Endodermal cell (in vitro differentiated cells): ENCODE measurements at regions not wholly inside any gene's neighbourhood (a gene's known extent, or its start where the extent isn't known, plus 50 kb on each side); places are given as distances from the start of the nearest gene placed in this dataset.

Experiments
- DNase-seq: peaks from one replicate; pipeline ENCODE4 v3.0.0-alpha.2; 2017
- H3K27ac ChIP-seq: 2 replicates; pipeline ENCODE4 v1.5.1; 2013; ENCODE audit warnings: mild to moderate bottlenecking, low read depth, low read length, moderate library complexity
- H3K27me3 ChIP-seq: 2 replicates; pipeline ENCODE4 v1.6.1; 2013; ENCODE audit warnings: mild to moderate bottlenecking, low read length, moderate library complexity; ENCODE audit not compliant: insufficient read depth, control insufficient read depth, poor library complexity, severe bottlenecking
- H3K36me3 ChIP-seq: 2 replicates; pipeline ENCODE4 v1.7.0; 2013; ENCODE audit warnings: mild to moderate bottlenecking, low read length, moderate library complexity; ENCODE audit not compliant: control insufficient read depth, insufficient read depth
- H3K4me1 ChIP-seq: one replicate; pipeline ENCODE4 v1.7.0; 2013; ENCODE audit warnings: low read length; ENCODE audit not compliant: control insufficient read depth, insufficient read depth
- H3K4me3 ChIP-seq: 2 replicates; pipeline ENCODE4 v1.5.1; 2013; ENCODE audit warnings: mild to moderate bottlenecking, low read length, moderate library complexity
- H3K9ac ChIP-seq: 2 replicates; pipeline ENCODE4 v1.6.1; 2013; ENCODE audit warnings: mild to moderate bottlenecking, low read length, moderate library complexity; ENCODE audit not compliant: poor library complexity, severe bottlenecking; ENCODE audit errors: extremely low read depth
- H3K9me3 ChIP-seq: 2 replicates; pipeline ENCODE4 v1.6.1; 2013; ENCODE audit warnings: mild to moderate bottlenecking, low read length, moderate library complexity; ENCODE audit not compliant: control insufficient read depth
- H3K27ac Mint-ChIP-seq: 2 replicates; pipeline ENCODE4 v1.8.0; 2020; ENCODE audit warnings: mixed read lengths
- H3K27me3 Mint-ChIP-seq: 2 replicates; pipeline ENCODE4 v1.8.0; 2021; ENCODE audit warnings: mild to moderate bottlenecking, mixed read lengths; ENCODE audit not compliant: insufficient read depth
- H3K36me3 Mint-ChIP-seq: 2 replicates; pipeline ENCODE4 v1.8.0; 2020; ENCODE audit warnings: low read depth, mixed read lengths
- H3K4me1 Mint-ChIP-seq: 2 replicates; pipeline ENCODE4 v1.8.0; 2020; ENCODE audit warnings: mixed read lengths
- H3K4me3 Mint-ChIP-seq: 2 replicates; pipeline ENCODE4 v1.8.0; 2020; ENCODE audit warnings: mild to moderate bottlenecking, moderate library complexity, mixed read lengths
- H3K9me3 Mint-ChIP-seq: 2 replicates; pipeline ENCODE4 v1.8.0; 2020; ENCODE audit warnings: mild to moderate bottlenecking, mixed read lengths
- CTCF ChIP-seq: fragments of 200-600 bp; sonication (generic); conservative IDR thresholded peaks from 2 replicates; pipeline ENCODE4 v1.5.0; 2021; ENCODE audit warnings: antibody characterized with exemption, mild to moderate bottlenecking
- WGBS, 2 experiments: methylation state at CpG; one replicate each; pipeline versions ENCODE4 v1.1.5 to v1.1.7; 2013; ENCODE audit warnings: missing lambda C conversion rate in 2 of 2, mixed read lengths in 1 of 2; ENCODE audit not compliant: insufficient coverage in 1 of 2, insufficient read length in 1 of 2; 5-methylcytosine and 5-hydroxymethylcytosine counted together

DNA sequence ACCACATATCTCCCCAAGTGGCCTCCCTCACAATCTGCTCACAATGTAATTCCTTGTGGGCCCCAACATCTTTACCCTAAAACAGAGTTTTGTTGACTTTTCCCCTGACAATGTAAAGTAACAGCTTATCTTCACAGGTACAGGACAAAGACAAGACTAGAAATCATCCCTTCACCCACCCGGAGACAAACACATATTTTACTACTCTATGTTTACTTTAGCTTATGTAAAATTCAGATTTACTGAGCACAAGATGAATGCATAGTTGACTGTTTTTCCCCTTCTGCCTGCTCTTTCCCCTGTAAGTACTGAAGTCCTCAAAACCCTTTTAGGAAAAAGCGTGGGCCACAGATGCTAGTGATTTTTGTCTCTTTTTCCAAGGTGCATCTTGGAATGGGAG, 61.0 kb downstream of the RPP21 start:
- no peaks in the 10 kb centered on the region for H3K27me3 ChIP-seq
- no peak for TF ChIP-seq CTCF
- H3K4me1 Mint-ChIP-seq, result peaks cover 28% of the 10 kb centered on the region

DNA sequence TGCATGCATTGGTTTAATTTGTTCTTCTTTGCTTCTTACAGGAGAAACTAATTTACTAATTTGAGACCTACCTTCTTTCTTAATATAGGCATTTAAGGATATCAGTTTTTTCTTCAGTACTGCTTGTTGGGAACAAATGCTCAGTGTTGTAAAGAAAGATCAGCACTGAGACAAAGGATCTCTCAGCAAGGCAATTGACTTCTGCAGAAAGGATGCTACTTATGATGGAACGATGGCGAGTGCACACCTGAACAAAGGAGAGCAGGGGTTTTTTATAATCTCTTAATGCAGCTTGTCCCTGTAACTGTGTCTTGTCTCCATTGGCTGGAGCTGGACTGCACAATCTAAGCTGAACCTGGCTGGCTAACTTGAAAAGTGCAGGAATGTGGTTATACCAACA, 64.2 kb downstream of the RPP21 start:
- H3K36me3 ChIP-seq, result no peaks in the 10 kb centered on the region
- peaks cover 18% of the 10 kb centered on the region for H3K27me3 ChIP-seq
- H3K27ac ChIP-seq, result no peak overlapping the region
- H3K4me1 ChIP-seq, result no peaks in the 10 kb centered on the region
- H3K36me3 Mint-ChIP-seq, result peaks cover 5% of the 10 kb centered on the region
- no peak overlapping the region for H3K4me3 ChIP-seq
- H3K4me1 Mint-ChIP-seq, result peaks cover 27% of the 10 kb centered on the region
- H3K9ac ChIP-seq, result no peak overlapping the region
- H3K9me3 ChIP-seq, result peaks cover 25% of the 10 kb centered on the region
- 94 to 100% methylated on average over 2 of the region's 2 CpGs for WGBS, 2 experiments
- no peak for TF ChIP-seq CTCF
- no peak overlapping the region for H3K27ac Mint-ChIP-seq
- H3K9me3 Mint-ChIP-seq, result peaks cover 21% of the 10 kb centered on the region
- DNase-seq, result no peak
- H3K4me3 Mint-ChIP-seq, result no peak overlapping the region
- peaks cover 56% of the 10 kb centered on the region for H3K27me3 Mint-ChIP-seq

More for the DNA sequence above, 61.0 kb downstream of the RPP21 start:
- H3K4me3 ChIP-seq, result no peak overlapping the region
- no peak overlapping the region for H3K27ac Mint-ChIP-seq
- H3K9me3 Mint-ChIP-seq, result peaks cover 21% of the 10 kb centered on the region
- no peak overlapping the region for H3K9ac ChIP-seq
- no peak for DNase-seq
- no peaks in the 10 kb centered on the region for H3K36me3 ChIP-seq
- WGBS, 2 experiments, result 65 to 83% methylated on average over 1 to 2 of the region's 2 CpGs
- no peak overlapping the region for H3K27ac ChIP-seq
- peaks cover 25% of the 10 kb centered on the region for H3K9me3 ChIP-seq
- H3K27me3 Mint-ChIP-seq, result peaks cover 38% of the 10 kb centered on the region
- H3K4me1 ChIP-seq, result peaks cover 6% of the 10 kb centered on the region
- H3K36me3 Mint-ChIP-seq, result peaks cover 5% of the 10 kb centered on the region
- H3K4me3 Mint-ChIP-seq, result no peak overlapping the region

- Mint-ChIP-seq H3K4me1 (peaks cover 4% of the 10 kb centered on the region), H3K27ac (no peak overlapping the region), H3K27me3 (peaks cover 71% of the 10 kb centered on the region), H3K9me3 (peaks cover 21% of the 10 kb centered on the region), H3K4me3 (no peak overlapping the region), H3K36me3 (peaks cover 5% of the 10 kb centered on the region)
- TF ChIP-seq CTCF, result peak; percentile 91
- peak; percentile 91 for DNase-seq
- no peaks in the 10 kb centered on the region for H3K36me3 ChIP-seq
- peaks cover 25% of the 10 kb centered on the region for H3K9me3 ChIP-seq
- no peak overlapping the region for H3K27ac ChIP-seq
- H3K27me3 ChIP-seq, result peaks cover 35% of the 10 kb centered on the region
- no peak overlapping the region for H3K4me3 ChIP-seq
- 50 to 60% methylated on average over 13 to 17 of the region's 17 CpGs for WGBS, 2 experiments
- H3K9ac ChIP-seq, result no peak overlapping the region
- no peaks in the 10 kb centered on the region for H3K4me1 ChIP-seq
These were observed 66.7 kb downstream of the RPP21 start for GRCh38 chr6:30411515-30412207.
